ENCODE measurements at regions not wholly inside any gene's neighbourhood (a gene's known extent, or its start where the extent isn't known, plus 50 kb on each side); places are given as distances from the start of the nearest gene placed in this dataset.
"Not testable (repeated sequence)": the region's sequence is repeated elsewhere in the genome, so short reads cannot be mapped to it uniquely, and the experiment has no call there.

DNA sequence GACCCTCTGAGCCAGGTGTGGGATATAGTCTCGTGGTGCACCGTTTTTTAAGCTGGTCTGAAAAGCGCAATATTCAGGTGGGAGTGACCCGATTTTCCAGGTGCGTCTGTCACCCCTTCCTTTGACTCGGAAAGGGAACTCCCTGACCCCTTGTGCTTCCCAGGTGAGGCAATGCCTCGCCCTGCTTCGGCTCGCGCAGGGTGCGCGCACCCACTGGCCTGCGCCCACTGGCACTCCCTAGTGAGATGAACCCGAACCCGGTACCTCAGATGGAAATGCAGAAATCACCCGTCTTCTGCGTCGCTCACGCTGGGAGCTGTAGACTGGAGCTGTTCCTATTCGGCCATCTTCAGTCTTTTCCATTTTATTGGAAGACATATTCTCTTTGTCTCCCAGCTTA lies 171.4 kb upstream of the OR4C13 start:
- H3K27me3 ChIP-seq (ENCODE audit: control insufficient read depth in 2 of 2, insufficient read depth in 2 of 2, low read length in 2 of 2); H2AFZ ChIP-seq (ENCODE audit: insufficient read depth, low read depth, low read length, poor library complexity, severe bottlenecking); H3K36me3 ChIP-seq (replicated peaks in 1 of 2; ENCODE audit: control insufficient read depth in 1 of 2, insufficient read depth in 2 of 2, low read length in 2 of 2); H3K9me3 ChIP-seq (replicated peaks in 1 of 2; ENCODE audit: control insufficient read depth in 1 of 2, insufficient read depth in 1 of 2, low read length in 2 of 2); H3K27ac Mint-ChIP-seq; DNase-seq; H3K27me3 Mint-ChIP-seq (ENCODE audit: low read depth in 3 of 3); H3K4me1 ChIP-seq (ENCODE audit: control insufficient read depth in 1 of 2, insufficient read depth in 2 of 2, low read length in 2 of 2); H3K27ac ChIP-seq (ENCODE audit: low read depth in 1 of 2, low read length in 2 of 2); H3K4me3 Mint-ChIP-seq; H3K4me3 ChIP-seq (replicated peaks in 1 of 3; ENCODE audit: low read depth in 2 of 3, low read length in 3 of 3); H3K79me2 ChIP-seq (ENCODE audit: insufficient read depth, low read length); H3K36me3 Mint-ChIP-seq; intact Hi-C loops (cut with micrococcal nuclease); H4K20me1 ChIP-seq (ENCODE audit: insufficient read depth, low read length); H3K9me3 Mint-ChIP-seq; H3K4me2 ChIP-seq (replicated peaks; ENCODE audit: extremely low read depth, low read length, poor library complexity, severe bottlenecking); H3K9ac ChIP-seq (ENCODE audit: insufficient read depth, low read length, poor library complexity, severe bottlenecking); H3K4me1 Mint-ChIP-seq: not testable (repeated sequence)
- 93% methylated on average over 12 of the region's 20 CpGs for WGBS (ENCODE audit: insufficient coverage)

DNA sequence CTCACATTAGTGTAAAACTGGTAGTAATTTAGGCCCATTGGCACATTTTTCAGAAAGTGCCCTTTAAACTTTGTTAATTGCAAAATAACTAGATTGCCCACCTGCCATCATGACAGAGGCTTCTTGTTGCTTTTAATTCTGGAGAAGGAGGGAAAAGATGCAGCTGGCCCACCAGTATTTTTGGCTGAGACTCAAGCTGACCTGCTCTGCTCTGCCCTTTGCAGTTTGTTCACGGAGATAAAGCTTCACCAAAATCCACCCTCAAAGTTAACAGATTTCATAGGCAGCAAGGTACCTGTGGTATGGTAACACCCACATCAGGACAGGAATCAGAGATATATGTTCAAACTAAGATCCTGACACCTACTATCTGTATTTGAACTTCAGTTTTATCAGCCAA lies 170.2 kb upstream of the OR4C13 start:
- H3K9me3 Mint-ChIP-seq; H3K36me3 Mint-ChIP-seq; H3K27me3 Mint-ChIP-seq (ENCODE audit: low read depth in 3 of 3); H2AFZ ChIP-seq (ENCODE audit: insufficient read depth, low read depth, low read length, poor library complexity, severe bottlenecking); H3K4me3 Mint-ChIP-seq; H3K36me3 ChIP-seq (replicated peaks in 1 of 2; ENCODE audit: control insufficient read depth in 1 of 2, insufficient read depth in 2 of 2, low read length in 2 of 2); H3K4me1 ChIP-seq (ENCODE audit: control insufficient read depth in 1 of 2, insufficient read depth in 2 of 2, low read length in 2 of 2); H3K27me3 ChIP-seq (ENCODE audit: control insufficient read depth in 2 of 2, insufficient read depth in 2 of 2, low read length in 2 of 2); H3K4me3 ChIP-seq (replicated peaks in 1 of 3; ENCODE audit: low read depth in 2 of 3, low read length in 3 of 3); H4K20me1 ChIP-seq (ENCODE audit: insufficient read depth, low read length); H3K4me1 Mint-ChIP-seq; H3K27ac Mint-ChIP-seq; H3K27ac ChIP-seq (ENCODE audit: low read depth in 1 of 2, low read length in 2 of 2); intact Hi-C loops (cut with micrococcal nuclease); H3K4me2 ChIP-seq (replicated peaks; ENCODE audit: extremely low read depth, low read length, poor library complexity, severe bottlenecking); H3K9me3 ChIP-seq (replicated peaks in 1 of 2; ENCODE audit: control insufficient read depth in 1 of 2, insufficient read depth in 1 of 2, low read length in 2 of 2); H3K79me2 ChIP-seq (ENCODE audit: insufficient read depth, low read length); DNase-seq; H3K9ac ChIP-seq (ENCODE audit: insufficient read depth, low read length, poor library complexity, severe bottlenecking): not testable (repeated sequence)
- no CpG with 5 or more reads among the region's 1 CpG for WGBS (ENCODE audit: insufficient coverage)

DNA sequence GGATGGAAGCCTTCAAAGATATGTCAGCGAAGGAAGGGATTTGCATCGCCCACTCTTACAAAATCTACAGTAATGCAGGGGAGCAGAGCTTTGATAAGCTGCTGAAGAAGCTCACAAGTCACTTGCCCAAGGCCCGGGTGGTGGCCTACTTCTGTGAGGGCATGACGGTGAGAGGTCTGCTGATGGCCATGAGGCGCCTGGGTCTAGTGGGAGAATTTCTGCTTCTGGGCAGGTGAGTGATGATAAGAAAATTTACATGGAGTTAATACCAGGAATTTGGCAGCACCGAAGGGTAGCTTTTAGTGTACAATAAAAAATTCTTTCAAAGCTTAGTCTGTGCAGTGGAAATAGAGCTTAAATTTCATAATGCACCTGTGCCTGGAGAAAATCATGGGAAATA lies 168.3 kb upstream of the OR4C13 start:
- H4K20me1 ChIP-seq (ENCODE audit: insufficient read depth, low read length); intact Hi-C loops (cut with micrococcal nuclease); H3K79me2 ChIP-seq (ENCODE audit: insufficient read depth, low read length); H3K27ac Mint-ChIP-seq; H3K4me2 ChIP-seq (replicated peaks; ENCODE audit: extremely low read depth, low read length, poor library complexity, severe bottlenecking); H3K27me3 Mint-ChIP-seq (ENCODE audit: low read depth in 3 of 3); H3K4me1 Mint-ChIP-seq; H3K9ac ChIP-seq (ENCODE audit: insufficient read depth, low read length, poor library complexity, severe bottlenecking); H3K27ac ChIP-seq (ENCODE audit: low read depth in 1 of 2, low read length in 2 of 2); H3K9me3 ChIP-seq (replicated peaks in 1 of 2; ENCODE audit: control insufficient read depth in 1 of 2, insufficient read depth in 1 of 2, low read length in 2 of 2); DNase-seq; H3K4me3 ChIP-seq (replicated peaks in 1 of 3; ENCODE audit: low read depth in 2 of 3, low read length in 3 of 3); H3K9me3 Mint-ChIP-seq; H3K36me3 ChIP-seq (replicated peaks in 1 of 2; ENCODE audit: control insufficient read depth in 1 of 2, insufficient read depth in 2 of 2, low read length in 2 of 2); H2AFZ ChIP-seq (ENCODE audit: insufficient read depth, low read depth, low read length, poor library complexity, severe bottlenecking); H3K36me3 Mint-ChIP-seq; H3K4me1 ChIP-seq (ENCODE audit: control insufficient read depth in 1 of 2, insufficient read depth in 2 of 2, low read length in 2 of 2); H3K27me3 ChIP-seq (ENCODE audit: control insufficient read depth in 2 of 2, insufficient read depth in 2 of 2, low read length in 2 of 2); H3K4me3 Mint-ChIP-seq: not testable (repeated sequence)
- 80% methylated on average over 1 of the region's 6 CpGs for WGBS (ENCODE audit: insufficient coverage)

DNA sequence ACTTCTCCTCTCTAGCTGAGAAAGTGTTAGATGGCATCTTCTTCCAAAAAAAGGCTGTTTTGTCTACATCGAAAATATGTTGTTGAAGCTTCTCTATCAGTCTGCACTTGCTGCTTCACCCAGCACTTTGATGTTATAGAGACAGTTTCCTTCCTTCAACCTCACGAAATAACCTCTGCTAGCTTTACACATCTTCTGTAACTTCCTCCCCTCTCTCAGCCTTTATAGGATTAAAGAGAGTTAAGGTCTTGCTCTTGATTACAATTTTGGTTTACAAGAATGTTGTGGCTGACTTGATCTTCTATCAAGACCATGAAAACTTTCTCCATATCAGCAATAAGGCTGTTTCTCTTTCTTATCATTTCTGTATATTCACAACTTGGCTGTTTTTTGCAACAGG lies 162.4 kb upstream of the OR4C13 start:
- H3K27me3 Mint-ChIP-seq (ENCODE audit: low read depth in 3 of 3); H3K4me3 ChIP-seq (replicated peaks in 1 of 3; ENCODE audit: low read depth in 2 of 3, low read length in 3 of 3); H3K79me2 ChIP-seq (ENCODE audit: insufficient read depth, low read length); H2AFZ ChIP-seq (ENCODE audit: insufficient read depth, low read depth, low read length, poor library complexity, severe bottlenecking); H3K4me1 Mint-ChIP-seq; H3K36me3 Mint-ChIP-seq; intact Hi-C loops (cut with micrococcal nuclease); H3K27me3 ChIP-seq (ENCODE audit: control insufficient read depth in 2 of 2, insufficient read depth in 2 of 2, low read length in 2 of 2); H3K9me3 ChIP-seq (replicated peaks in 1 of 2; ENCODE audit: control insufficient read depth in 1 of 2, insufficient read depth in 1 of 2, low read length in 2 of 2); H3K4me1 ChIP-seq (ENCODE audit: control insufficient read depth in 1 of 2, insufficient read depth in 2 of 2, low read length in 2 of 2); H3K36me3 ChIP-seq (replicated peaks in 1 of 2; ENCODE audit: control insufficient read depth in 1 of 2, insufficient read depth in 2 of 2, low read length in 2 of 2); H3K27ac Mint-ChIP-seq; H3K27ac ChIP-seq (ENCODE audit: low read depth in 1 of 2, low read length in 2 of 2); H3K4me2 ChIP-seq (replicated peaks; ENCODE audit: extremely low read depth, low read length, poor library complexity, severe bottlenecking); H3K9ac ChIP-seq (ENCODE audit: insufficient read depth, low read length, poor library complexity, severe bottlenecking); DNase-seq; H4K20me1 ChIP-seq (ENCODE audit: insufficient read depth, low read length); H3K9me3 Mint-ChIP-seq; H3K4me3 Mint-ChIP-seq: not testable (repeated sequence)
- WGBS (ENCODE audit: insufficient coverage): 86% methylated on average over 1 of the region's 2 CpGs
